AG20443 (cell line): ENCODE measurements at regions not wholly inside any gene's neighbourhood (a gene's known extent, or its start where the extent isn't known, plus 50 kb on each side); places are given as distances from the start of the nearest gene placed in this dataset.
"Not testable (repeated sequence)": the region's sequence is repeated elsewhere in the genome, so short reads cannot be mapped to it uniquely, and the experiment has no call there.

Experiments
- DNase-seq: peaks from one replicate; pipeline ENCODE4 v3.0.0; 2012; ENCODE audit warnings: low spot score, mixed read lengths

DNA sequence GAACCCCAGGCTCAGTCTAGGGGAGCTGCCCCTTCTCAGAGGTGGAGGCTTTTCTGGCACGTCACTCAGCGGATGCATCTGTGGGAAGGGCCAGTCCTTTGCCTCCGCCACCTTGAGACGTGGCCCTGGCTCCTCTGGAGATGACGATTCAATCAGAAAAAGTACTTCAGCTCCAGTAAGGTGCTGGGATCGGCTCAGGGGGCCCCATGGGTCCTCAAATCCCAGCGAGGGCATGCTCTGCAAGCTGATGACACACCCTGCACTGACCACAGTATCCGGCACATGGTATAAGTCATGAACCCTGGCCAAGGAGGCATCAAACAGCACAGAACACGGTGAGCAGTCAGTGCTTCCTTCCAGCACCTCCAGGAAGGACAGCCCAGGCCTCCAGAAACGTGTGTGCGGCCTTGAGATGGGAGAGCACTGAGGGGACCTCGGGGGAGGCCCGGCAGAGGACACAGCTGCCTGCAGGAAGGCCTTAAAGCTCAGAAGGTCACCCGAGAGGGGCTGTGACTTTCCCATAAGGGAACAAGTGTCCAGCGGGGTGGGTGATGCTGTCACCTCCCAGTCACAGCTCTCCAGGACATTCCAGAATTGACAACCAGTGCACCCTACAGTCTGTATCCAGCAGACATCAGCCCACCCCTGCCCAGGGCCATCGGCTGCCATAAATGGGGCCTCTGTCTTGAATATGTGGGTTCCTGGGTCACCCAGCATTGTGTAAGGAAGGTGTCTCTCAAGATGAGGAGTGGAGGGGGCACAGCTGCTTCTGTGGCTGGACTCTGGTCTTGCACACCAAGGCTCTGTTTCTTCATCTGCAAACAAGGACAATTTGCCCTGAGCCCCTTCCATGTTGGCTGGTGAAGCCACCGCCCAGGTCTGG lies 205.8 kb downstream of the NDUFA10 start:
- no peak for DNase-seq

DNA sequence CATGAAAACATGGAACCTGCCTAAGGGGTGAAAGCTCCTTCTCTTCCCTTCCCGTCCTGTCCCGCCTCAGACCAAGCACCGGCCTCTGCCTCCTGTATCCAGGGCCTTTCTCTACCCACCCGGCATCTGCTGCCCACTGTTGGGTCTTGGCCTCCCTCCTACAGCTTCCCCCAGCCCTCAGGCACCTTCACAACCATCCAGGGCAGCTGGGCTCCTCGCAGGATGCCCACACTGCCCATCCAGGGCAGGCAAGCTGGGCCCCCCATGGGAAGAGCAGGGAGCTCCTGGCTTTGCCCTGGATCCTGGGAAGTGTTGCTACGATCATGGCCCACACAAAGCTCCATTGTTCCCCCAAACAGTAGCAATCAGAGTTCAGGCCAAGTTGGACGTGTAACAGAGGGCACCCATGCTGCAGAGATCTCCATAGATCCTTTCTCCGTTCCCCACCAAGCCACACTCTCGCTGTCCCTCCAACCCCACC lies 206.6 kb downstream of the NDUFA10 start:
- DNase-seq, result no peak

DNA sequence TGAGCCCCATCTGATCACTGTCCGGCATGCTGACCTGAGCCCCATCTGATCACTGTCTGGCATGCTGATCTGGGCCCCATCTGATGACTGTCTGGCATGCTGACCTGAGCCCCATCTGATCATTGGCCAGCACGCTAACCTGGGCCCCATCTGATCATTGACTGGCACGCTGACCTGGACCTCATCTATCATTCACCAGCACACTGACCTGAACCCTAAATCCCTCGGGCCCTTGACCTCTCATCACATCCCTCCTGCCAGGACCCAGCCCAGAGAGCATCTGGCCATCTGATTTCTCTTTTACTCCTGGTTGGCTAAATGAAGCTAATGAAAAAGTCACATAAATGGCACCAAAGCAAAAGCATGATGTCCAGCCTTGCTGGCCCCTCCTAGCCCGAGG lies 207.1 kb downstream of the NDUFA10 start:
- no peak for DNase-seq

DNA sequence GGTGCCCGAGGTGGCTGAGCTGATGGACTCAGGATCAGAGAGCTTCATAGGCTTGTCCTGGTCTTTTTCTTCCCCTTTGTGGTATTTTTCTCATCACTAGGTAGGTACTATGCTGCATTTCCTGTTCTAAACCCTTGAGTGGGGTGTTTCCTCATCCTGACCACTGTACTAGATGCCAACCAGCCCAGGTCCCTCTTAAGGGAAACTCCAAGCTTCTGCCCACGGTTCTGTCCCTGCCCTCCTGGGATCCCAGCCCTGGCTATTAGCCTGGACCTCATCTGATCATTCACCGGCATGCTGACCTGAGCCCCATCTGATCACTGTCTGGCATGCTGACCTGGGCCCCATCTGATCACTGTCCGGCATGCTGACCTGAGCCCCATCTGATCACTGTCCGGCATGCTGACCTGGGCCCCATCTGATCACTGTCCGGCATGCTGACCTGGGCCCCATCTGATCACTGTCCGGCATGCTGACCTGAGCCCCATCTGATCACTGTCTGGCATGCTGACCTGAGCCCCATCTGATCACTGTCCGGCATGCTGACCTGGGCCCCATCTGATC lies 207.6 kb downstream of the NDUFA10 start:
- DNase-seq, result not testable (repeated sequence)

DNA sequence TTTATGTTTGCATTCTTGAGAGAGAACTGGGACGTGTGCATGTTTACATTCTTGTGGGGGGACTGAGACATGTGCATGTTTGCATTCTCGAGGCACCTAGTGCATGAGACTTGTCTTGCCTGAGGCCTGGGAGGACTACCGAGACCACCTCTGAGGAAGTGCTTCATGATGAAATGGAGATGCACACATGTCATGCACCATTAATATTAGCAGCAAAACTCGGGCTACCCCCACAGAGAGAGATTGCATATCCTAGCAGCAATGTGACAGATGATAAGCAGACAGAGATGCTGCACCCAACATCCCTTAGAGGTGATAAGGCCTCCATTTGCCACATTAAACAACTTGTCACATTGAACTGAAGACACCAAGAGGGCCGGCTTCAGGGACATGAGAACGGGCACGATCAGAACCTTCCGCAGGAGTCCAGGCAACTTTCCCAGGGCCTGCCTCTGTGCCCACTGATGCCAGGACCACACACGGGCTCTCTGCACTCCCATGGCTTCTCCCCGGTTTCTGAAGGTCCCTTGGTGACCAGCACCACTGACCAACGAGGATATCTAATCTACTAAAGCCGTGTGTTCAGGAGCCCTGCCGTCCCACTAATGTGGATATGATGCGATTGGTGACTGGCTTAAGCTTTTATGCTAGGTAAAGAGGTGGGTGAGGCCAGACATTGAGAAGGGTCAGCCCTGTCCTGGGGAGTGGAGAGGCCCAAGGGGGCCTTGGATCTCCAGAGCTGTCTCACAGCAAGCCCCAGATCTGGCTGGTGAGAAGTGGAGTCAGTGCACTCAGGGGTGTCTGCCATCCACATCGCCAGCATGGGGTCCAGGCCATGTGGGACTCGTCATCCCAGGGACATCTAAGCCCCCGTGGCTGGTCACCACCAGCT lies 208.3 kb downstream of the NDUFA10 start:
- DNase-seq, result no peak

DNA sequence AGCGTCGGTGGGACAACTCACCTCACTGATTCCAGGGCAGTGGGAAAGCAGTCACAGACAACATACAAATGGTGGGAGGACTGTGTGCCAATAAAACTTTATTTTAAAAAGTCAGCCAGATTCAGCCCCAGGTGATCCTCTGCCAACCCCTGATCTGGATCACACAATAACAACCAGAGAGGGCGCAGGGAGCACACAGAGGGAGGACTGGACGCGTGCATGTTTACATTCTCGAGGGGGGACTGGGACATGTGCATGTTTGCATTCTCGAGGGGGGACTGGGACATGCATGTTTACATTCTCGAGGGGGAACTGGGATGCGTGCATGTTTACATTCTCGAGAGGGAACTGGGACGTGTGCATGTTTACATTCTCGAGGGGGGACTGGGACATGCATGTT lies 209.5 kb downstream of the NDUFA10 start:
- DNase-seq, result no peak

DNA sequence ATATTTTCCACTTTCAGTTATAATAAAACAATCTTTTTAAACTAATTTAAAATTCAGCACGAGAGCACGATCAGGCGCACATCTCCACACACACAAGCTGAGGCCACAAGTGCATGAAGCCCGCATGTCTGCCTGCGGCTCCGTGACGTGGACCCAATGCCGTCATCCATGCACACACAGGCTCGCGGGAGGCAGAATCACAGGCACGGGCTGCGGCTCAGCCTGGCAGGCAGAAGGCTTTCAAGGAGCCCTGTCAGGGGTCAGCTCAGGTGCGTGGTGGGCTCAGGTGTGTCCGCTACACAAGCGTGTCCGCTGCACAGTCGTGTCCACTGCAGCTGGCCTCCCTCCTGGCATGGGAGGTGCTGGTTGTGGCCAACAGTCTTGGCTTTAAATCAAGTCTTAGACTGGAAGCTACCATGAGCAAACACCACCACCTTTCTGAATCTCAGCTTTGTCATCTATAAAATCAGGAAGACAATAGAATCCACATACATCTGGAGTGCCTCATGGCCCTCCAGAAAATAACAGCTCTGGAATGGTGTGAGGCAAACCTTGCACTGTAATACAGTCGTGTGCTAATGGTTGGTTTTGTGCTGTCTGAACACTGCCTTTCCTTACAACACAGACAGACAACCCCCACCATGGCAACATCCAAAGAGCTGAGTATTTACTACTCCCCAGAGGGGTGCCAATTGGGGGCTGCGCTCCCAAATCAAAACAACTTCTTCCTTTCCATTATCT lies 210.1 kb downstream of the NDUFA10 start:
- DNase-seq, result peak; percentile 39

DNA sequence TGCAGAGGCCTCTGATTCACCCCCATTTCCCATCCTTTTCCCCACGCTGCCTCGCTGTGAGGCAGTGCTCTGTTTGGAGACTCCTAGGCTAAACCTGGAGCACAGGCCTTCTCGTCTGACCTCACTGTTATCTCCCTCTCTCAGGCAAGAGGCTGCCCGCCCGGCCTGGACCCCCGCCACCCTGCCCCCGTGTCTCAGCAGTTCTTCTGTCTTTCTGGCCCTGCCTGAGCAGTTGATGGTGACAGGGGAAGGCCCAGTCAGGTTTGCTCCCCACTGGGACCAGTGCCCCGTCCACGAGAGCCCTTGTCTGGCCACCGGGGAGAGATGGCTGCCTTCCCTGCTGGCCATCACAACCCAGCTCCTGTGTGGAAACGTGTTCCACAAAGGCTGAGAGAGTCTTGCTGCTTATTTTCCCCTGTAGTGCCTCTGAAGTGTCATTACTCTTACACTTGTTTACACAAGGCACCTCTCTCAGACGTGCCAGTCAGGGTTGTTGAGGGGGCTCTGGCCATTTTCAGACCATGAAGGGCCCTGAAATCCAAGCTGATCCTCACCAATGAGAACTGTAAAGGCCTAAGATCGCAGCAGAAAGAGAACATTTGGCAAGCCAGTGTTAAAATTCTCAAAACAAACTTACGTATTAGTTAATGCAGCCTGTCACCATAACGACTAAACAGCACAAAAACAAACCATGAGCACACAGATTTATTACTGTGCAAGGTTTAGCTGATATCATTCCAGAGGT lies 210.9 kb downstream of the NDUFA10 start:
- no peak for DNase-seq

DNA sequence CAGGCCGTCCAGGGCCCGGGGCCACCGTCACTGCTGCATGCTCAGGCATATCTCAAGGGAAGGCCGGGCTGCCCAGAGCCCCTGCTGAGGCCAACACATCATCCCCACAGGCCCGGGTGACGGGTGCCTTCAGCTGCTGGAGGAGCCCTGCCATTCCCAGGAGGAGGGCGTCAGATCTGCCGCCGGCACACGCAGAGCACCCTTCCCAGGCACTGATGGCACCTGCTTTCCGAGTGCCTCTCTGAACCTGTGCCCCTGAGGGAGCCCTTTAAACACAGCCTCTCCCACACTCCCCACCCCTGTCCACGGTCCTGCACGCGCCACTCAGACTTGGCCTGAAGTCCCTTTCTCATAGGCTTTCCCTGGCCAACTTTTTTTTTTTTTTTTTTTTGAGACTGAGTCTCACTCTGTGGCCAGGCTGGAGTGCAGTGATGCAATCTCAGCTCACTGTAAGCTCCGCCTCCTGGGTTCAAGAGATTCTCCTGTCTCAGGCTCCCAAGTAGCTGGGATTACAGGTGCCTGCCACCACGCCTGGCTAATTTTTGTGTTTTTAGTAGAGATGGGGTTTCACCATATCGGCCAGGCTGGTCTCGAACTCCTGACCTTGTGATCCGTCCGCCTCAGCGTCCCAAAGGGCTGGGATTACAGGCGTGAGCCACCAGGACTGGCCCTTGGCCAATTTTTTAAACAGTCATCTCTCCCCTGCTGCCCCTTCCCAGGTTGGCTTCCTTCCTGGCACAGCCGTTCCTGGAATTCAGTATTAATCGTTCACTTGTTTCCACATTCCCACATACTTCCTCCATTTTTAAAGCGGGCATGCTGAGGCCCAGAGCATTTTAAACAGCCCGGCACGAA lies 211.7 kb downstream of the NDUFA10 start:
- DNase-seq, result no peak

DNA sequence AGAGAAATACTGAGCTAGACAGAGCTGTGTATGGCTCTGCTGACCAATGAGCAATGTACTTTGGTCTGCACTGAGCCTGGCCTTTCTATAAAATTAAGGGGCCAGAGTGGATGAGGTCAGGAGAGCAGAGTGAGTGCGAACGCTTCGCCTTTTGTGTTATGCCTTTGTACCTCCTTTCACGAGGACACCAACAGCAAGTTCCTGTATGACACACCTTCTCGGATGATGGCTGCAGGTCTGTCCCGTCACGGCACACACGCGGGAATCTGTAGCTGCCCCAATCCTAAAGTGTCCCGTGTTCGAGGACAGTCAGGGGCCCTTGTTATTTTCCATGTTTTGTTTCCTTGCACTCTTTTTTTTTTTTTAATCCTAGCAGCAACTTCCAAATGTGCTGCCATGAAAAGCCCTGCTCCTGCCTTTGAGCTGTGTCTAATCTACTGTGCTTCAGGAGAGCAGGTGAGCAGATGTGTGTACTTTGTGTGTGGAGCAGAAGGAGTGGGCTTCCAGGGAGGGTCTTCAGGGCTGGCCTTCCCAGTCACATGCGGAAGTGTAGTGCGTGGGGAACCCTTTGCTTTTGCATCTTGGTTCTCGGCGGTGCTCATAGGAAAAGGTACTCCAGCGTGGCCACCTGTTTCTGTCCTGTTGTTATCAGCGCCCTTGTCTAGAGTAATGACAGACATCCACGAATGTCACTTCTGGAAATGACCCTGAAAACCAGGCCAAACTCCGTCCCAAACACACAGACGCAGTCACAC lies 213.2 kb downstream of the NDUFA10 start:
- DNase-seq, result no peak

DNA sequence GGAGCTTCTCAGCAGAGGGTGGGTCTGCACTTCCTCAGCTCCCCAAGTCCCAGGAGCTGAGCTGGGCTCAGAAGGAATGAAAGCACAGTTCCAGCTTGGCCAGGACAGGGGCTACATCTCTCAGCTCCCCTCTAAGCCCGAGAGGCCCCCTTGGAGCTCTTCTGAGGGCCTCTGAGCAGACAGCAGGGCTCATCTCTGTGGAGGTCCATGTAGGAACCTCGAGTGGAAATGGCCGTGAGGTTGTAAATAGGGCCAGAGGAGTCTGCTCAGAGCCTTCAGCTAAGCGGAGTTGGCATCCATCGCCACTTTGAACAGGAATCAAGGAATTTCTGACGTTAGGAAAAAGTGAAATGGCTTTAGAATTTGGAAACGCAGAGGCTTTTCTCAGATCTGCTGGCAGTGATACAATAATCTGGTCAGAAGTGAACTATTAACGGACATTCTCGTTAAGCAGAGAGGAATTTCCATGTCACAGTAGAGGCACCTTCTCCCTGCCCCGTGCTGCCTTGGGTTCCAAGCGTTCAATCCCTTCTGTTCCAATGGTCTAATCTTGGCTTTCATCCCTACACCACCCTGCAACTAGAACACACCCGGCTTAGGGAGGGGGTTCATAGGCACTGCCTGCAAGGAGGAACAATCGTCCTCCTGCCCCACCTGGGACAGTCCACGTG lies 213.9 kb downstream of the NDUFA10 start:
- DNase-seq, result no peak

DNA sequence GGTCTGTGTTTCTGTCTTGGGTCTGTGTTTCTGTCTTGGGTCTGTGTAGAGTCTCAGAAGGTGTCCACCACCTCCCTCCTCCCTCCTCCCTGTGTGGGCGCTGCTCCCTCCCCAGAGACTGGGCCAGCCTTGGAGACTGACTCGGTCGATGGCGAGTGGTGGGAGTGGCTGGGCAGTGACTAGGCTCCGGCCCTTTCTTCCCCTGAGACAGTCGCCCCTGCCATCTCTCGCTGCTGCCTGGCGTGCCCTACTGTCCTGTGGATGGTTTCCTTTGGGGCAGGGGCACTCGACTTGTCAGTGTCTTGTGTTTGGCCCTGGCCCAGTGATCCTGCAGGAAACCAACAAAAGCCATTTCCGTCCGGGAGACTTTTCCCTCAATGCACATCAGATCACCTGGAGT lies 215.8 kb downstream of the NDUFA10 start:
- no peak for DNase-seq

DNA sequence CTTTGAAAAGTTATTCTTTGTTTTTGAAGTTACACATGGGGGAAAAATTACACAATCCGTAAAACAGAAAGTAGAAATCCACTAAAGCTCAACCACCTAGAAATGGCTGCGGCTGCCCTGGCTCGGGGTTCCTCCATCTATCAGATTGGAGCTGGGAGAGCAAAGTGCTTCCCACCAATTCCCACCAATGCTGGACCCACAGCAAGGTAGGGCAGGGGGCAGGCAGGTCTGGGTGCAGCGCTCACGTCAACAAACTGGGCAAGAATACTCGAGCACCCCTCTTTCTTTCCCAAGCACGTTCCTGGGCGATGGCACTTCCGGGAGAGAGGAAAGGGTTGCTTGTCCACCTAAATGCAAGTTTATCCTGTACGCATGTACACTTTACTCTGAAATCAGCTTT lies 217.6 kb downstream of the NDUFA10 start:
- no peak for DNase-seq

DNA sequence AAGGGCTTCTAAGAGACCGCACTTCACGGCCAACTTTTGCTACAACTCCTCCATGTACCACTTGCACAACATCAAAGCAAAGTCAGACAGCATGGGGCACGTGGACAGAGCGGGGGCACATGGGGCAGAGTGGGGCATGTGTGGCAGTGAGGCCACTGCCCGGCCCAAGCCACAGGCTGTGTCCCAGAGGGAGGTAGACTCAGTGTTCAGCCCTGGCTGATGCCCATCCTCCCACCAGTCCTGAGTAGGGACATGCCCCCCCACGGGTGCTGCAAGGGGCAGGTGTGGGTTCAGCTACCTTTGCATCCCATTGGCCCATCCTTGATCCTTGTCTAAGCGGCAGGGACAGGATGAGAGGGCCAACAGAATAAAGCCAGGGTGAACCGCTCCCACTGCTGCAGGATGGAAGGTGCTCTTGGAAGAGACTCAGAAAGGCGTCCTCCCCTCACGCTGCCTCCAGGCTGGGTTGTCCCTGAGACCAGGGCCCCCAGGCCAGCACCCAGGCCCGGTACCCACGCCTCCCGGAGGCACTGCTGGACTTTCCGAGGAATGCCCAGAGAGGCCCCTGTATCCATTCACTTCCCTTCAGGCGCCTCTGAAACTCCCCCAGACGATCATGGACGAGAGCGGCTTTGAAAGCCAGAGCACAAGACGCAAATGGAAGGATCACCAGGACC lies 218.2 kb downstream of the NDUFA10 start:
- DNase-seq, result no peak

DNA sequence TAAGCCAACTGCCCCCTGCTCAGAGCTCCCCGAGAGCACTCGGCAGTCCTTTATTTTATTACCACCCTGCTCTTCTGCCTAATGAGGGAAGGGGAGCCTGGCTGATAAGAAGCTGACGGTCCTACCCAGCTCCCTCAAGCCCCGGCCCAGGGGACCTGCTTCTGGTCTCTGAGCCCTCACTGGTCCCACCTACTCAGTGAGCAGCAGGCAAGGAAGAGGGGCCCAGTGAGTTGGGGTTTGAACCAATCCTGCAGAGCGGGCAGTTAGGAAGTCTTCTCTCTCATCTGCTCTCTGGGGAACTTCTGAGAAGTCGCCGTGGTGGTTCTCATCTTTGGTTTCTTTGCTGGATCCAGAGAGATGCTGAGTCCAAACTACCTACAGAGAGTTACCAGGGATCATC lies 218.9 kb downstream of the NDUFA10 start:
- no peak for DNase-seq

DNA sequence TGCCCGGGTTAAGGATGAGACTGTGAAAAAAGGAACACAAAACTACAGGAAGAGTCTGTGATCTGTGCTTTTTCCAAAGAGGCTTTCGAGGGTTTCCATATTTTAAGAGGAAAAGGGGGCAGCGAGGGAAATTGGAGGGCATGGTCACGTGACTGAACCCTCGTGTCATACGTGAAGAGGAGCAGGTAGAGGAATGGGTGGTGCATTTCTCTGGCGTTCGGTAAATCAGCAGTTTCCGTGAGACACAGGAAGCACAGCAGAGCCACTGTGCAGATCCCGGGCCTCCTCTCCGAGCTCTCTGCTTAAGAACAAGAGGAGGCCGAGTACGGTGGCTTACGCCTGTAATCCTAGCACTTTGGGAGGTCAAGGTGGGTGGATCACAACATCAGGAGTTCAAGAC lies 219.7 kb downstream of the NDUFA10 start:
- no peak for DNase-seq

DNA sequence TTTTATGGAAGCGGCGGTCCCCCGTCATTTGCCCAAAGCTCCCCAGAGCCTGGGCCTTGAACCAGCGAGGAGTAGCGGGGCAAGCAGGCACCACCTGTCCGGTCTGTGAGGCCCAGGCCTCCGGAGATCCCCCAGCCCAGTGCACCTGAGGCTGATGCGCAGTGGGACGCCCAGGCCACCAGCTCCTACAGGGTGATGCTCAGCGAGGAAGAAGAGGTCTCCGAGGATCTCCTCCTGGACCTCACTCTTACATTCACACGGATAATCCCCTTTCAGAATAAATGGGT lies 220.2 kb downstream of the NDUFA10 start:
- DNase-seq, result no peak
